DMS 273 treated with DMSO at 0.1 percent for 48 hours (cell line): ENCODE measurements at regions not wholly inside any gene's neighbourhood (a gene's known extent, or its start where the extent isn't known, plus 50 kb on each side); places are given as distances from the start of the nearest gene placed in this dataset.

ENCODE experiments used
- DNase-seq: peaks from one replicate; lab custom pipeline; 2025; lab: John Stamatoyannopoulos, UW

- no peak for DNase-seq
Measured at GRCh38 chr5:91722736-91723467, 339.8 kb upstream of the ARRDC3 start.

- DNase-seq, result no peak
Measured at GRCh38 chr5:91712718-91713117, 329.6 kb upstream of the ARRDC3 start.

GRCh38 chr5:91707521-91707841 is 324.4 kb upstream of the ARRDC3 start:
- no peak for DNase-seq

- no peak for DNase-seq
Measured at GRCh38 chr5:91706785-91707520, 323.8 kb upstream of the ARRDC3 start.

DNA sequence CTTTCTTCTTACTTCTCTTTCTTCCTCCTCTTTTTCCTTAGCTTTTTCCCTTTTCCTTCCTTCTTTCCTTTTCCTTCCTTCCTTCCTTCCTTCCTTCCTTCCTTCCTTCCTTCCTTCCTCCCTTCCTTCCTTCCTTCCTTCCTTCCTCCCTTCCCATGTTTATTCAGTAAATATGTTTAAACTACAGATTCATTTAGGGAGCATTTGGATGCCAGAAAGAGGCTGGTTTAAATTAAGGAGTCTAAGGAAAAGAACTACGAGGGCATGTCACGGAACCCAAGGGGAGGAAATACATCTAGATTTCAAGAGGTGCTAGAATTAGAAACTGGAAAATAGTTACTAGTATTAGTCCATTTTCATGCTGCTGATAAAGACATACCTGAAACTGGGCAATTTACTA is 320.0 kb upstream of the ARRDC3 start:
- no peak for DNase-seq

DNA sequence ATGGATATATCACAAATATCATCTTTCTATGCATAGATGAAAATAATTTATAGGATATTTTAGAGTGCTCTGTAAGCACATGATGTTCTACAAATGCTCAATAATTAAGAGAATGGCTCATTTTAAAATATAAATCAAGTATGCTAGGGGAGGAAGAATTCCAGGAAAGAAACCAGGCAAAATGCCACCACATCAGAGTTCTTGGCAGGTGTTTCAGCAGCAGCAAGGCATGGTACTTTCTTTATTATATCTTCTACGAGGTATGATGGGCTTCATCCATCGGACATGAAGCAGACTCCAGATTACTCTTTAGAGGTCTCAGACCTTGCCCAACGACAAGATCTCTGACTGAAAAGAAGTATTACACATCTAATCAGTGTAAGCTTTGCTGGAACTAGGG is 316.3 kb upstream of the ARRDC3 start:
- DNase-seq, result no peak

- DNase-seq, result no peak
Measured at GRCh38 chr5:91691592-91691991, 308.5 kb upstream of the ARRDC3 start.

GRCh38 chr5:91690921-91691320 is 307.8 kb upstream of the ARRDC3 start:
- DNase-seq, result no peak

GRCh38 chr5:91687430-91687829 is 304.3 kb upstream of the ARRDC3 start:
- no peak for DNase-seq

DNA sequence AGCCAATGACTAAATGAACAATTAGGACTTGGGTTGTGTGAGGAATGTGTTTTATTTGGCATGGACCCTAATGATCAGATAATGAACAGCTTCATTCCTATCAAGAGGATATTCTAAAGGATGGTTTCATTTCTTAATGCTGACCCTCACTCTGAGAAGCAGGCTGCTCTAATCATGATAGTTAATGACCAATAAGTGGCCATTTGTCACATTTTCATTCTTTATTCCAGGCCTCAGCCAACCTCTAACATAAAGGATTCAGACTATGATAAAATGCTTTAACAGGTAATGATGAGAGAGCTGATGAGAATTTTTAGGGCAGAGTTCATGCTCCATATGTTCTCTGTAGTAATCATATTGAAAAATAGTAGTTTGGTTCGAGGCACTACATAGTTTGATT is 301.5 kb upstream of the ARRDC3 start:
- no peak for DNase-seq

DNA sequence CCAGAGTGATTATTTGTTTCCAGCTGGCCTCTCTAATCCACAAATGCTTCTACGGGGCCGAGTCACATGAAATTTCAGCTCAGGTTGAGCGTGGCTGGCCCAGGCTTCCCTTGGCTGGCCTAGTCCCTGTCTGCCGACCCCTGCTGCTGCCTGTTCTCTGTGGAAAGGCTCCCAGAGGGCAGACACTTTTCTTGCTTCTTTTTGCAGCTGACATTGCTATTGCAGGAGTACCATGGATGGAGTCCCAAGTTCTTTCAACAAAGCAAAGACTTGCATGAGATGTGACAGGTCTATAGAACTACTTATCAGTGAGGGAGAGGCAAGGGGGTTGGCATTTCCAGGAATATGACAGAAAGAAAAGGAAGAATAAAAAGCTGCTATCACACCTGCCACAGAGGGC is 287.4 kb upstream of the ARRDC3 start:
- DNase-seq, result no peak

GRCh38 chr5:91670122-91670521 is 287.0 kb upstream of the ARRDC3 start:
- DNase-seq, result no peak

DNA sequence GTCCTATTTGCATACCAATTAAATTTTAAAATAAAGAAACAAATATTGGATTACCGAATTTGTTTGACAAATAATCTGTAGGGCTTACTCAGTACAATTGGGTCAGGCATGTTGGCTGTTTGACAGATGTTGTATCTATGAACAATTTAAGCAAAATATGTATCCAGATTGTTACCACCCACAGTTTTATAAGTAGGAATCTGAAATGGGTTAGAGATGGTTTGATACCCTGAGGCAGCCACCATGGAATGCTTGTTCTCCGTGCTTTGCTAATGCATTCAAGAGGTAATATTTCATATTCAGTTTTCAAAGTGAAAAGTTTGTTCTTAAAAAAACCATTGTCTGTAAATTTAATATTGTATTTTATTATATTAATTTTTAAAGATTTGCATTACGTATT is 285.1 kb upstream of the ARRDC3 start:
- no peak for DNase-seq

GRCh38 chr5:91652678-91653077 is 269.6 kb upstream of the ARRDC3 start:
- DNase-seq, result no peak

GRCh38 chr5:91651704-91652103 is 268.6 kb upstream of the ARRDC3 start:
- DNase-seq, result no peak

GRCh38 chr5:91645347-91645746 is 262.2 kb upstream of the ARRDC3 start:
- DNase-seq, result no peak

DNA sequence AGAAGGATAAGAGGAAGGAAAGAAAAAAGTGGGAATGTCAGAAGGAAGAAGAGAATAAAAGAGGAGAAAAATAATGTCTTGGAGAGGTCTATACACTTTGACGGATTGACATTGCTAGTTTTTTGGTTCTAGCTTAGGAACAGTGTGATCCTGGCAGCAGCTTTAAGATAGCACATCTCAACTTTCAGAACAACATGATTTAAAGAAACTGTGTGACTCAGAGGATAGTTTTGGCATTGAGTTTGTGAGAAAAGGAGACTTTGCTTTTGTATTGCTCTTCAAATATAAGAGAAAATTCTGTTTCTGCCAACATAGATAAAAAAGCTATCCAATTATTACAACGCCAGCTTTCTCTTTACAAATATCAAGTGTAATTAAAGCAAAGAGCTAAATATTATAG is 260.7 kb upstream of the ARRDC3 start:
- DNase-seq, result no peak

DNA sequence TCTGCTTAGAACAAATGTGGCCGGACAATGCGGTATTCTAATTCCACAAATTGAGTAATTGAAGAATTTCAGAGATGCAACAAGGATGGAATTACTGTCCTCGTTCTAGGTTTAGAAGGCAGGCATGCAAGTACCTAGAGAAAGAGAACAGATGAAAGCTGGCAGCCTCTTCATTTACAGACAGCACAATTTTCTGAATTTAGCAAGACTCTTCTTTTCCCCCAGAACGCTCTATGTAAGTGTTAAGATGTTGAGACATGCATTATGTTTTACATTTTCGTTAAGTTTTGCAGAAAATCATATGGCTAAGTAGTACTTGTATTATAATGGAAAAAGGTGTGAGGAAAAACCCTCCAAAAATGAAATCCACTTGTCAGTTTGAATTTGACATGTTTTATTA is 259.5 kb upstream of the ARRDC3 start:
- no peak for DNase-seq

DNA sequence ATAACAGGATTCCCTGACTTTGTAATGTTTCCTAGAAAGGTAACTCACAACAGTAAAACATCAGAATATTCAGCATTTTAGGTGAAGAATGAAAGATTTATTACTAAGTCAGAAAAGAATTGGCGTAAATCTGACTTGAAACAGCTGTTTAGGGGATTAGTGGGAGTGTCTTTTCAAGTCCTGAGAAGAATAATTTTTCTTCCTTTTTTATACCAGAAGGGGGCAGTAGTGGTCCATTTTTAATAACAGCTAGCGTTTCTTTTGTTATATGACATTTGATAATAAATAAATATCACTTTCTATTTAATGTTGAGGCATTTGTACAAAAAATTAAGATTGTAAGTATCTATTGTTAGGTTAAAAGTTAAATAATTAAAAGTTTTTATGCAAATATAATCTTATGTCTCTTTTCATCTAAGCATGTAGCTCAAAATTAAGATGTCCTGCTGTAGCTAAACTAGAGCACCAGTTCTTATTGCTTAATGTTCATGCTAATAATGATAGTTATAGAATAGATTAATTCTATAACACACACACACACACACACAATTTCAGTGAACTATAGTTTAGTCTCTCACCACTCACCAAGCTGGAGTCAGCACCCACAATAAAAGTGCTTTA is 258.7 kb upstream of the ARRDC3 start:
- DNase-seq, result no peak

DNA sequence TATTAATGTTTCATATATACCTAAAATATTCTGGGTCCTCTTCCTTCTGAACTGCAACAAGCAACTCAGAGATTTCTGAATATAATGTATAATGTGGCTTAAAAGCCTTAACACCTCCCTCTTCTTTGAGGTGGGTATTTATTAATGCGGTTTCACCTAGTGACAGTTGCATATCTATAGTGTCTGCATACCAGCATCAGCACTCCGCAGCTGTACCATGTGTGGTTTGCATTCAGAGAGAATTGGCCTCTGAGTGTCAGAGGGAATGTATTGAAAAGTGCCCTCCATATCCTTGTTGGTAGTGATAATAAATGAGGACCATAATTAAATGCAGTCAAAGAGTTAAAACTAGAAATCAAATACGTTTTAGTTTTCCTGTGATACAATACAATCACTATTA is 256.6 kb upstream of the ARRDC3 start:
- no peak for DNase-seq

- no peak for DNase-seq
Measured at GRCh38 chr5:91638010-91638409, 254.9 kb upstream of the ARRDC3 start.

DNA sequence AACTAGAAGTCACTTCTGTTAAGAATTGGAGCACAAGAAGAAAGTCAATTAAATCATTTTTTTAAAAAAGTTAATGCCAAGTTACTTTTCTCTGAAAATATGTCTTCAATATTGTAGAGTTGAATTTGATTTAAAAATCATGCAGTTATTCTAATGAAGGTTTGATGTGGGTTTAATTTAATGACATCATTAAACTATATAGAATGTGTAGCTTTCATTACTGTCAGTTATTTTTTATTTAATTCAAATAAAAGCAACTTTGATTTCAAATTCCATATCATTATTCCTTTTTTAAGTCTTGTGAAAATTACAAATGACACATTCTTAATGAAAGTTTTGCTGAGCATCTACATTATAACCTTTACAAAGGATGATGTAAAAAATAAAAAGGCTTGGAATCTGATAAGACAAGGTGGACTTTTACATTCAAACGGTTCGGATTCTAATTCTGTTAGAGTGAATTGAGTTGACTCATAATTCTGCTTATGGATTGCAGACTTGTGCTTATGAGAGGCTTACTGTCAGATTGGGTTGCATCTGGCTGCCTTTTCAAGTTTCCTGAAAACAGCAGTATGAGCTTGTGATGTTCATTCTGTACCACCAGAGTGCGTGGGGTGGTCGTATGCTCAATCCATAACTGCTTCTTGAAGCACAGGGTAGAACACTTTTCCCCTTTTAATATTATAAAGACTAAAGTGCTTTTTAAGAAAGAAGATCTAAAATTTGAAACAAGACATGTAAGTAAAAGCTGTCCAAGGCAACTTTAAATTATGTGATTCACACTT is 253.0 kb upstream of the ARRDC3 start:
- DNase-seq, result no peak

- DNase-seq, result no peak
Measured at GRCh38 chr5:91632871-91633270, 249.8 kb upstream of the ARRDC3 start.
